Fibroblast of pulmonary artery (primary cell): ENCODE measurements at regions not wholly inside any gene's neighbourhood (a gene's known extent, or its start where the extent isn't known, plus 50 kb on each side); places are given as distances from the start of the nearest gene placed in this dataset.
"Not testable (repeated sequence)": the region's sequence is repeated elsewhere in the genome, so short reads cannot be mapped to it uniquely, and the experiment has no call there.

Experiments
- DNase-seq: peaks from one replicate; pipeline ENCODE4 v3.0.0-alpha.2; 2010; ENCODE audit warnings: low read depth
- H3K4me3 ChIP-seq: replicated peaks from 2 replicates; pipeline ENCODE4 v1.5.1; 2011; ENCODE audit warnings: low read depth, mild to moderate bottlenecking, control low read depth, low read length, moderate library complexity
- TF ChIP-seq, protein P1 (sequence below): IDR thresholded peaks from 2 replicates; pipeline ENCODE4 v1.5.1; 2011; ENCODE audit warnings: mild to moderate bottlenecking, control low read depth, low read length, inconsistent platforms; ENCODE audit errors: missing control alignments

DNA sequence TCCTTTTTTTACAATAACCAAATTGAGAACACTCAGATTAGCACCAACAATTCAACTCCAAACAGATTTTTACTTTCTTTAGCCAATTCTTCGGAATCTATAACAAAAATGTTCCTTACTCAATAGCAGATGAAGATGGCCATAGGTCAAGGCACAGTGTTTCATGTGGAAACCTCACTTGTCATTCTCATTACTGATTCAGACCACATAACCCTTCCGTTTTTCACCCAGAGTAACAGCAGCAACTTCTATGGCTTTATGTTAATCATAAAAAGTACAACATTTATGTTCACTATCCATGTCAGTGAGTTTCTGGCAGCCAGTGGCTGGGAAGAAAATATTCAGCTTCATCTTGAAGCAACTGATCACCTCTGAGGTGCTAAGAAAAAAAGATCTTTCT, 358.3 kb upstream of the TECRL start:
- no peak for DNase-seq
- TF ChIP-seq, protein P1, sequence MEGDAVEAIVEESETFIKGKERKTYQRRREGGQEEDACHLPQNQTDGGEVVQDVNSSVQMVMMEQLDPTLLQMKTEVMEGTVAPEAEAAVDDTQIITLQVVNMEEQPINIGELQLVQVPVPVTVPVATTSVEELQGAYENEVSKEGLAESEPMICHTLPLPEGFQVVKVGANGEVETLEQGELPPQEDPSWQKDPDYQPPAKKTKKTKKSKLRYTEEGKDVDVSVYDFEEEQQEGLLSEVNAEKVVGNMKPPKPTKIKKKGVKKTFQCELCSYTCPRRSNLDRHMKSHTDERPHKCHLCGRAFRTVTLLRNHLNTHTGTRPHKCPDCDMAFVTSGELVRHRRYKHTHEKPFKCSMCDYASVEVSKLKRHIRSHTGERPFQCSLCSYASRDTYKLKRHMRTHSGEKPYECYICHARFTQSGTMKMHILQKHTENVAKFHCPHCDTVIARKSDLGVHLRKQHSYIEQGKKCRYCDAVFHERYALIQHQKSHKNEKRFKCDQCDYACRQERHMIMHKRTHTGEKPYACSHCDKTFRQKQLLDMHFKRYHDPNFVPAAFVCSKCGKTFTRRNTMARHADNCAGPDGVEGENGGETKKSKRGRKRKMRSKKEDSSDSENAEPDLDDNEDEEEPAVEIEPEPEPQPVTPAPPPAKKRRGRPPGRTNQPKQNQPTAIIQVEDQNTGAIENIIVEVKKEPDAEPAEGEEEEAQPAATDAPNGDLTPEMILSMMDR, result no peak
- no peak overlapping the region for H3K4me3 ChIP-seq

DNA sequence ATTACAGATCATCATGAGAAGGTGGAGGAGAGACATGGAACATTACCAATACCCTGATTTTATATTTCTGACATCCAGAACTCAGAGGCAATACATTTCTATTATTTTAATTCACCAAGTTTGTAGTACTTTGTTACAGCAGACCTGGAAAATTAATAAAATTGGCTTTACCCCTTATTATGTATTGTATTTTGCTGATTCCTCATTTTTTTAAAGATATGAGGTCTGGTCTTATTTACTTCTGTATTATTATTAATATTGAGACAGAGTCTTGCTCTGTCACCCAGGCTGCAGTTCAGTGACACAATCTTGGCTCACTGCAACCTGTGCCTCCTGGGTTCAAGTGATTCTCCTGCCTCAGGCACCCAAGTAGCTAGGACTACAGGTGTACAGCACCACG, 357.3 kb upstream of the TECRL start:
- H3K4me3 ChIP-seq, result no peak overlapping the region
- TF ChIP-seq, protein P1, result no peak
- no peak for DNase-seq

DNA sequence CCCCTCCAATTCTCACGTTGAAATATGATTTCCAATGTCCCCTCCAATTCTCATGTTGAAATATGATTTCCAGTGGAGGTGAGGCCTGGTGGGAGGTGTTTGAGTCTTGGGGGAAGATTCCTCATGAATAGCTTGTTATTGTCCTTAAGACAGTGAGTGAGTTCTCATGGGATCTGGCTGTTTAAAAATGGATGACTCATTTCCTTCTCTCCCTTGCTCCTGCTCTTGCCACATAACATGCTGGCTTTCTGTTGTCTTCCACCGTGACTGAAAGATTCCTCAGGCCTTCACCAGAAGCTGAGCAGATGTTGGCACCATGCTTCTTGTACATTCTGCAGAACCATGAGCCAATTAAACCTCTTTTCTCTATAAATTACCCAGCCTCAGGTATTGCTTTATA, 346.8 kb upstream of the TECRL start:
- no peak overlapping the region for H3K4me3 ChIP-seq
- peak; percentile 35 for DNase-seq
- TF ChIP-seq, protein P1, result no peak

DNA sequence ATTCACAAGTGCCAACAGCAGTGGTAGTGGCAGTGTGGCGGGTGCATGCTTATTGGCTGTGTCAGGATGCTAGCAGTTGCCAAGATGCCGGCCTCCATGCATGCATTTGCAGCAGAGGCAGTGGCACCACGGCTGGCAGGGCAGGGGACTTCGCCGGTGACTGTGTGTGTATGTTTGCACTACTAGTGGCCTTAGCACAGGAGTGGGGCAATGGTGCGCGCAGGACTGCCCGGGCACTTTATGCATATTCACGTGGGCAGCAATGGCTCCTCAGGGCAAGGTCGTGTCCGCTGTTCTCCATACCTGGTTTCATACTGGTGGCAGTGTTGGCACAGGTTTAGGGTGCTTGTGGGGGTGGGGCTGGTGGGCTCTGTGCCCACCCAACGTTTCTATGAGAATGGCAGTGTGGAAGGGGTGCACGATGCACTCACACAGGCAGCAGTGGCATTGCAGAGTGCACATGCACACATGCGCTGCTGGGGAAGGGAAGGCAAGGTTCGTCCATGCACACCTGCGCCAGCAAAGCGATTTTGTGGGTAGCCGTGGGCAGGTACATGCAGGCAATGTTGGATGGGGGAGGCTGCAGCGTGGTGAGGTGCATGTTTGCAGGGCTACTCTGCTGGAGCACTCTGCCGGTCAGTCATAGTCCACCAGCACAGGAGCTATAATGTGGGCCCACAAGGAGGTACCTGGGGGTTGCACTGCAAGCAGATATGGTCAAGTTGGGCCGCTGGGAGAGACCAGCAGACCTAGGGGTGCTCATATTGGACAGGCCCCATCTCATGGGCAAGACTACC, 338.9 kb upstream of the TECRL start:
- no peak overlapping the region for H3K4me3 ChIP-seq
- TF ChIP-seq, protein P1, result no peak
- no peak for DNase-seq

DNA sequence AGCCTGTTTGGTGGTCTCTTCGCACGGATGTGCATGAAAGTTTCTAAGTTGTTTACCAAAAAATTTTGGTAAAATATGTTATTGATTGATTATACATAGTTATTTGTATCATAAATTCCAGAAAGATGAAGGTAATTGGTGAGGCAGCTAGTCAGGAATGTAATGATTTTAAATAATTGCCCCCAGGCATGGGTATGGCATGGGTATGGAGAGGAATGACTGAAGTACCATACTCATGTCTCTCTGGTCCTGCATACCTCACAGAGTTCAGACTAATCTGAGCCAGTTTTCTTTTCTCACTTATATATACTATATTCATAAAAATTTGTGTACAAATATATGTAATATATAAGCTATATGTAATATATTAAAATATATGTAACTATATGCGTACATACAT, 329.0 kb upstream of the TECRL start:
- no peak overlapping the region for H3K4me3 ChIP-seq
- no peak for DNase-seq
- TF ChIP-seq, protein P1, result no peak

DNA sequence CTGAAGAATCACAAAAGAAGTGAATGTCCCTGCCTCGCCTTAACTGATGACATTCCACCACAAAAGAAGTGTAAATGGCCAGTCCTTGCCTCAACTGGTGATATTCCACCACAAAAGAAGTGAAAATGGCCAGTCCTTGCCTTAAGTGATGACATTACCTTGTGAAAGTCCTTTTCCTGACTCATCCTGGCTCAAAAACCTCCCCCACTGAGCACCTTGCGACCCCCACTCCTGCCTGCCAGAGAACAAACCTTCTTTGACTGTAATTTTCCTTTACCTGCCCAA, 328.5 kb upstream of the TECRL start:
- not testable (repeated sequence) for H3K4me3 ChIP-seq, DNase-seq

DNA sequence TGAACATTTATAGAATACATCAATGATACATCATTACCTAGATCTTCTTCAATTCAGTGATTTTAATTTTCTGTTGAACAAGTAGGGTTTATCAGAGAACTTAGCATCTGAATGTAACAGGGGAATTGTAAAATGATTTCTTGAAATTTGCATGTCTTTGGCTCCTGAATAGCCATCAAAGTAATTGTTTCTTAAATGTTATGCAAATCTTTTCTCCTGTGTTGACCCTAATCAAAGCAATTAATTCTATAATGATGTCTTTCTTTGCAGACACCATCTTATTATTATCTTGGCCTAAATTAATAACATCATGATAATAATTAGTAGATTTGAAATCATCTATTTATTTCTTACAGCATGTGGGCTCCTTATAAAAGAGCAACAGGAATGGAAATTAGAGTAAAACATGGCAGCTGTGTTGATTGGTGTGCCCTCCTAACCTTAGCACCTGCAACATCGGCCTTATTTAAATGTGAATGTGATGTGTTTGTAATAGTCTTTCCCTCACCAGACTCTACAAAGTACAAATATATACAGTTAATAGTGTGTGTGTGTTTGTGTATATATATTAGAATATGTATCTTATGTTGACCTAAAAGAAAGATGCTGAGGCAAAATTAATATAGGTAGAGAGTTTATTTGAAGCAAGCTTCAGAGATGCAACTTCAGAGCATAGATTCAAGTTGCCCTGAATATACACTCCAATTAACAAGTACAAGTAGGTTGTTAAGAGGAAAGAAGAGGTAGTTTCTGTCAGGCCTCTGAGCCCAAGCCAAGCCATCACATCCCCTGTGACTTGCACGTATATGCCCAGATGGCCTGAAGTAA, 328.0 kb upstream of the TECRL start:
- no peak overlapping the region for H3K4me3 ChIP-seq
- TF ChIP-seq, protein P1, result no peak
- DNase-seq, result no peak
